GM20431 (cell line): ENCODE measurements at regions not wholly inside any gene's neighbourhood (a gene's known extent, or its start where the extent isn't known, plus 50 kb on each side); places are given as distances from the start of the nearest gene placed in this dataset.

Experiments used
- in situ Hi-C: fragments of 300-500 bp; cut with MseI, MboI; formaldehyde crosslinking; loops from one replicate; pipeline ENCODE4 v1.15.0; 2020; ENCODE audit warnings: low sequenced_read_pairs; ENCODE audit not compliant: unreplicated experiment

- in situ Hi-C loops = no loop called here
These were observed 278.5 kb upstream of the MARCKS start for GRCh38 chr6:113578691-113579090.

DNA sequence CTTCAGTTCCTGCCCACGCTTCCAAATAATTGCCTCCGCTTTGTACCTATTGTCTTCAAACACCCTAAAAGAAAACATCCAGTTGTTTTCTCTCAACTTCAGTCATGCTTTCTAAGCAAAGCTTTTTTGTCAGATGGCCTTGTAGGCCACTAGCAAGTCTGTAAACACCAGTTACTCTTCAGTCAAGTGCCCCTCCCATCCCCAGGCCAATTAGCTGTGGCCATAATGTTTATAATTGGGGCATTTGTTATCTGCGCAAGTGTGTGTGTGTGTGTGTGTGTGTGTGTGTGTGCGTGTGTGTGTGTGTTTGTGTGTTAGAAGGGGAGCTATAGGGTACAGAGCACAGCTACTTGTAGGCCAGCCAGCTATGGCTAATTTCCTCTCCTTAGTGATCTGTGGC is 272.4 kb upstream of the MARCKS start:
- in situ Hi-C loops = no loop called here

DNA sequence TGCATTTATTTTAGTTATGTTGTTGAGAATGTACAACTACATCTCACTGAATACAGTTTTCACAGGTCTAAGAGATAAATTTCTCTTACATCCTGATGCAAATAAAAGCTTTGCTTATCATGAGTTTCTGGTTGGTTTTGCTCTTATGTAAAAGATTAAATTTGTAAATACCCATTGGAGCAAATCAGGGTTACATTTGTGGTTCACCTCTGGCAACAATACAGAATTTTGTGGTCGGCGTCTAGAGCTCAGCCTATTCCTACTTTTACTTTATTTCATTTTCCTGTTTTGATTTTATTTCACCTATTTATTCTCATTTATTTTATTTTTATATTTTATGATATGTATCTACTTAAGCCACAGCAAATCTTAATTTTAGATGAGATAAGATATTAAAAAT is 271.9 kb upstream of the MARCKS start:
- in situ Hi-C loops = no loop called here

DNA sequence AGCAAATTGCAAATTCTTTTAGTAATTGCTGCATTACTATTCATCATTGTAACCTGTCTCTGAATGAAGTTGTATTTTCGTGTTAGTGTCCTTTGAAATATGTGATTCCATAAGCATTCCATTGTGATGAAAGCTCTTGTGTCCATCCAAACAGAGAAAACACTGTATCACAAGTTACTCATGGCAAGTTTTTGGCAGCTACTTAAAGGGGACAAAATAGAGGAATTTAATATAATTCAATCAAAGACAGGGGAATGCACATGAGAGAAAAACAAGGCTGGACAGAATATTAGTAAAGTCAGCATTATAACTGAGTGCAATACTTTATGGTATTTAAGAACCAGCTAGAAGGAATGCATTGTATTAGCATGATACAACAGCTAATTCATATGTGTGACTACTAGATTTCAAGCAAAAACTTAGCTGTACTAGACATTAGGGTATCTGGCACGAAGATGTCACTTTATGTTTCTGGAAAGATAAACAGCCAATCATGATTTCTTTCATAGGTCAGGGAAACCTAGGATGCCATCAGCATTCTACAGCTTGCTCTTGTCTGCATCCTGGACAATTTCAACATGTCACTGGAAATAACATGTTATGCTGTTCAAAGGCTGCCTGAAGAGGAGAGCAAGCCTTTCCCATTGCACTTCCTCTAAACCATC is 270.6 kb upstream of the MARCKS start:
- in situ Hi-C loops = no loop called here

- in situ Hi-C loops = no loop called here
These were observed 270.0 kb upstream of the MARCKS start for GRCh38 chr6:113587078-113587699.

GRCh38 chr6:113588646-113589045 is 268.5 kb upstream of the MARCKS start:
- in situ Hi-C loops = no loop called here

GRCh38 chr6:113591896-113592827 is 265.0 kb upstream of the MARCKS start:
- in situ Hi-C loops = no loop called here

DNA sequence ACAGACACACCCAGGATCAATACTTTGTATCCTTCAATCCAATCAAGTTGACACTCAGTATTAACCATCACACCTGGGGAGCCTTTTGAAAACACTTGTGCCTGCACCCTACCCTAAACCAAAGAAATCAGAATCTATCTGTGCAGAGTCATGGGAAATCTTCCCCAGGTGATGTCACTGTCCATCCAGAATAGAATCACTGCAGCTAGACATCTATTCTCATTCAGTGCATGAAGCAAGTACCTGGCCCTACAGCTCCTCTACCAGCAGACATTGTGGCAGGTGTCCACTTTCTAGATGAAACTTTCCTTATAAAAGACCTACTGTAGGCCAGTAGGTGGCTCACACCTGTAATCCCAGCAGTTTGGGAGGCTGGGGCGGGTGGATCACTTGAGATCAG is 262.4 kb upstream of the MARCKS start:
- in situ Hi-C loops = no loop called here

DNA sequence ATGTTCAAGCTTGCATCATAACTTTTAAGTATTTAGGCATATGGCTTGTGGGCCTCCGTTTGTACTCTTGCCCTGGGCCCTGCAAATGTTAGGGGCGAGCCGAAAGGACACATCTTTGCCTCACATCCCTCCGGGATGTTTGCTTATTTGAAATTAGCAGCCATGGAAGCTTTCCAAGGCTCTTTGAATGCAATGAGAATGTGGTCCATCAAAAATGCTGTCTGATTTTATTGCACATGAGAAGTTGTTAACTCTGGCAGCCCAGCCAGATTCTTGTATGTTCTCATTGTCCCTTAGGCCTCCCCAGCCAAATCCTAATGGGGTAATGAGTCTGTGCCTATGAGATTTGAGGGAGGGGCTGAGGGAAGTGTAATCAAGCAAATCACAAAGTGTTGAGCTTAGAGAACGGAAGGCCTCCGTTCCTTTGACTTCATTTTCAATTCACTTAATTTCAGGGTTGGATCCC is 261.2 kb upstream of the MARCKS start:
- in situ Hi-C loops = no loop called here

- in situ Hi-C loops = no loop called here
These were observed 260.5 kb upstream of the MARCKS start for GRCh38 chr6:113596387-113597230.

GRCh38 chr6:113597231-113597583 is 259.9 kb upstream of the MARCKS start:
- in situ Hi-C loops = no loop called here

DNA sequence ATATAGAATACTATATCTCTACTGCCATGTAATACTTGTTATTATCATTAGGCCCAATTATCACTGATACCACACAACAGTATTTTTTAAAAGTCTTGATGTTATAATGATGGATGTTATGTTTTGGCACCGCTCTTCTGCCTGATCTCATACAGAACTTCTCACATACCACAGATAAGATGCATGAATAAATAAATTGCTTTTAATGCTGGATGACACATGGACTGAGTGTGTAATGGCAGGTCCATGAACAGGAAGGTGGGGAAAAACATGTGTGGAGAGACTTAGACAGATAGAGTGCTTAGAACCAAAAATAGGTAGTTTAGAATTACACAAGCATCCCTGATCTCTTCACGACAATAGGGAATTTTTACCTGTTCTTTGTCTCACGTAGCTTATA is 258.4 kb upstream of the MARCKS start:
- in situ Hi-C loops = no loop called here

- in situ Hi-C loops = no loop called here
These were observed 257.7 kb upstream of the MARCKS start for GRCh38 chr6:113599444-113599843.

DNA sequence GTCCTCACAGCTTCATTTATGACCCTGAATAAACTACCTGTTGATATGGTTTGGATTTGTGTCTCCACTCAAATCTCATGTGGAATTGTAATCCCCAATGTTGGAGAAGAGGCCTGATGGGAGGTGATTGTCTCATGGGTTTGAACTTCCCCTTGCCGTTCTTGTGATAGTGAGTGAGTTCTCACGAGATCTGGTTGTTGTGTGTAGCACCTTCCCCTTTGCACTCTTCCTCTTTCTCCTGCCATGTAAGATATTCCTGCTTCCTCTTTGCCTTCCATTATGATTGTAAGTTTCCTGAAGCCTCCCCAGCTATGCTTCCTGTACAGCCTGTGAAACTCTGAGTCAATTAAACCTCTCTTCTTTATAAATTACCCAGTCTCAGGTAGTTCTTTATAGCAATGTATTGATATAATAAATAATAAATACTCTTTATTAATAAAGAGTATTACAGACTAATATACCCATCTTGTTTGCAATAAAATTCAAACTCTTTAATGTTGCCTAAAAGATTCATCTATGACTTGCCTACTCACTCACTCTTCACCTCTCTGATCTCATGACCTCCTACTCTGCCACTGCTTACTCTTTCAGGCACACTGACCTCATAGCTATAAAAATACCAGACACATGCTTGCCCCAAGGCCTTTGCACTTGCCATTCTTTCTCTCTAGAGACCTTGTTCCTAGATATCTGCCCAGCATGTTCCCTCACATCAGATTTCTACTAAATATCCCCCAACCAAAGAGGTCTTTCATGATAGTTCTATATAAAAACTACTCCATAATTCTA is 256.4 kb upstream of the MARCKS start:
- in situ Hi-C loops = no loop called here

GRCh38 chr6:113607821-113608545 is 249.2 kb upstream of the MARCKS start:
- in situ Hi-C loops = no loop called here

- in situ Hi-C loops = no loop called here
These were observed 246.7 kb upstream of the MARCKS start for GRCh38 chr6:113610377-113610988.

DNA sequence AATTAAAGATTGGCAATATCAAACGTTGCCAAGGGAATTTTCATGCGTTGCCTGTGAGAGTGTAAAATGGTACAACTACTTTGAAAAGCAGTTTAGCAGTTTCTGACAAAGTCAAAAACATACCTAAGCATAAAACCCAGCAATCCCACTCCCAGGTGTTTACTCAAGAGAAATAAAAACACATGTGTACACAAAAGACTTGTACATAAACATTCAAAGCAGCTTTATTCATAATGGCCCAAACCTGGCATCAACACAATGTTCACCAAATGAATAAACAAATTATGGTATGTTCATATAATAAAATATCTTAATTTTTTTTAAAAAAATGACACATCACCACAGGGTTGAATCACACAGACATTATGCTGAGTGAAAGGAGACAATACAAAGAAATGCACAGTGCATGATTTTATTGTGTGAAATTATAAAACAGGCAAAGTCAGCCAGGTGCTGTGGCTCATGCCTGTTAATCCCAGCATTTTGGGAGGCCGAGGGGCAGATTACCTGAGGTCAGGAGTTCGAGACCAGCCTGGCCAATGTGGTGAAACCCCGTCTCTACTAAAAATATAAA is 240.4 kb upstream of the MARCKS start:
- in situ Hi-C loops = no loop called here

DNA sequence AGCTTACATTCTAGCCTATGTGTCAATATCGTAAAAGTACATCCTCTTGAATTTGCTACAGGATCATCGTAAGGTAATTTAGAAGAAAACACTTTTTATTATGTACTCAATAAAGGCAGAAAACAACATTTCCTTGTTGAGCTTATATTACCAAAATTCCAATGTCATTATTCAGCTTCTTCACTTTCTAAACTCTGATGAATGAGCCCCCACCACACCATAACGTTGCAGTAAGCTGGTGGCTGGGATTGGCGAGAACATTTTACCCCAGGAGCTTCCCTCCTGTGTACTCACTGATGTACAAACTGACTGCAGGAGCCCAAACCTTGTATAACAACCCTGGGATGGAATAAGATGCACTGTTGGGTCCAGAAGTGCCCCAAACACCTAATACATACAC is 238.1 kb upstream of the MARCKS start:
- in situ Hi-C loops = no loop called here
